ENCODE measurements at regions not wholly inside any gene's neighbourhood (a gene's known extent, or its start where the extent isn't known, plus 50 kb on each side); places are given as distances from the start of the nearest gene placed in this dataset.

DNA sequence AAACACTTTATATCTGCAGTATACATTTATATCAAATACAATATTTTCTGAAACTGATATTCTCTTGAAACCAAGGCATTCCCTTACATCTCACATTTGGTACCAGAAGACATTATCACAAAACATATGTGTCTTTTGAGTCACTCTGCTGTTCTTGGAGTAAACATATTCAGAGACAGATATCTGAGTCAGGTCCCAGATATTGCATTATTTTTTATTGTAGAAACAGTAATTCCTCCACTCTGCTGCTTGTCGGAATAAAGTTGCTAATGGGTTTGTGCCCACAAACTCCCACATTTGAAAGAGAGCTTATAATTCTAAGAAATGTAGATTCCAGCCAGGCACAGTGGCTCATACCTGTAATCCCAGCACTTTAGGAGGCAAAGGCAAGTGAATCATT is 261.1 kb upstream of the DAPK1 start:
- Histone ChIP-seq H3K9ac (ENCODE audit: insufficient read depth in 1 of 2, low read length in 2 of 2) (no peak overlapping the region), H3K9me3 (ENCODE audit: control insufficient read depth in 4 of 4, insufficient read depth in 3 of 4, low read length in 3 of 4) (no peaks in the 10 kb centered on the region), H3K4me3 (no peak overlapping the region), H3K36me3 (ENCODE audit: control insufficient read depth in 4 of 4, insufficient read depth in 4 of 4, low read length in 4 of 4) (no peaks in the 10 kb centered on the region), H3K27ac (ENCODE audit: low read depth in 1 of 2, low read length in 1 of 2) (no peak overlapping the region), H3K4me1 (ENCODE audit: control insufficient read depth in 5 of 5, insufficient read depth in 5 of 5, low read length in 5 of 5) (peaks cover 0 to 3% (median 0%) of the 10 kb centered on the region in 5 donors), H3K27me3 (ENCODE audit: control insufficient read depth in 3 of 3, insufficient read depth in 3 of 3, low read length in 2 of 3) (no peaks in the 10 kb centered on the region)
- no peak for DNase-seq
- WGBS, 2 donors: 51 to 97% methylated on average over 1 of the region's 1 CpG
- ATAC-seq (ENCODE audit: insufficient read depth, low FRiP score): no peak
- TF ChIP-seq, protein P1, sequence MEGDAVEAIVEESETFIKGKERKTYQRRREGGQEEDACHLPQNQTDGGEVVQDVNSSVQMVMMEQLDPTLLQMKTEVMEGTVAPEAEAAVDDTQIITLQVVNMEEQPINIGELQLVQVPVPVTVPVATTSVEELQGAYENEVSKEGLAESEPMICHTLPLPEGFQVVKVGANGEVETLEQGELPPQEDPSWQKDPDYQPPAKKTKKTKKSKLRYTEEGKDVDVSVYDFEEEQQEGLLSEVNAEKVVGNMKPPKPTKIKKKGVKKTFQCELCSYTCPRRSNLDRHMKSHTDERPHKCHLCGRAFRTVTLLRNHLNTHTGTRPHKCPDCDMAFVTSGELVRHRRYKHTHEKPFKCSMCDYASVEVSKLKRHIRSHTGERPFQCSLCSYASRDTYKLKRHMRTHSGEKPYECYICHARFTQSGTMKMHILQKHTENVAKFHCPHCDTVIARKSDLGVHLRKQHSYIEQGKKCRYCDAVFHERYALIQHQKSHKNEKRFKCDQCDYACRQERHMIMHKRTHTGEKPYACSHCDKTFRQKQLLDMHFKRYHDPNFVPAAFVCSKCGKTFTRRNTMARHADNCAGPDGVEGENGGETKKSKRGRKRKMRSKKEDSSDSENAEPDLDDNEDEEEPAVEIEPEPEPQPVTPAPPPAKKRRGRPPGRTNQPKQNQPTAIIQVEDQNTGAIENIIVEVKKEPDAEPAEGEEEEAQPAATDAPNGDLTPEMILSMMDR (IDR thresholded peaks at IDR 0.05; ENCODE audit: control extremely low read depth, extremely low read depth): no peak

DNA sequence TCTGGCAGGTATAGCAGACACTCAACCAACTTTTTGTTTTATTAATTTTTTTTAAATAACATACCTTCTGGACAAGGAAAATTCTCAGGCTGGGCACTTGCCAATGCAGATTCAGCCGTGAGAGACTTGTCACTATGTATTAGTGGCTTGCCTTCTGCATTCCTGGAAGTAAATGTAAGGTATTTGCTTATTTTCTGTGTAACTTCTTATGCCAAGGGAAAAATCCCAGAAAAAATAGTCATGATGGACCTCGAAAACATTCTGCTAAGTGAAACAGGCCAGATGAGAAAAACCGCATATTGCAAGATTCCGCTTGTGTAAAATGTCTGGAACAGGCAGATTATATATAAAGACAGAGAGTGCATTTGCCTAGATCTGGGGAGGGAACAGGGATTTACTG is 260.3 kb upstream of the DAPK1 start:
- Histone ChIP-seq H3K27me3 (ENCODE audit: control insufficient read depth in 3 of 3, insufficient read depth in 3 of 3, low read length in 2 of 3) (no peaks in the 10 kb centered on the region), H3K36me3 (ENCODE audit: control insufficient read depth in 4 of 4, insufficient read depth in 4 of 4, low read length in 4 of 4) (no peaks in the 10 kb centered on the region), H3K27ac (ENCODE audit: low read depth in 1 of 2, low read length in 1 of 2) (no peak overlapping the region), H3K9ac (ENCODE audit: insufficient read depth in 1 of 2, low read length in 2 of 2) (no peak overlapping the region), H3K9me3 (ENCODE audit: control insufficient read depth in 4 of 4, insufficient read depth in 3 of 4, low read length in 3 of 4) (no peaks in the 10 kb centered on the region), H3K4me1 (ENCODE audit: control insufficient read depth in 5 of 5, insufficient read depth in 5 of 5, low read length in 5 of 5) (peaks cover 0 to 3% (median 0%) of the 10 kb centered on the region in 5 donors), H3K4me3 (no peak overlapping the region)
- TF ChIP-seq, protein P1 (IDR thresholded peaks at IDR 0.05; ENCODE audit: control extremely low read depth, extremely low read depth): no peak
- ATAC-seq (ENCODE audit: insufficient read depth, low FRiP score): no peak
- DNase-seq: no peak
- 75 to 88% methylated on average over 4 of the region's 4 CpGs for WGBS, 2 donors

DNA sequence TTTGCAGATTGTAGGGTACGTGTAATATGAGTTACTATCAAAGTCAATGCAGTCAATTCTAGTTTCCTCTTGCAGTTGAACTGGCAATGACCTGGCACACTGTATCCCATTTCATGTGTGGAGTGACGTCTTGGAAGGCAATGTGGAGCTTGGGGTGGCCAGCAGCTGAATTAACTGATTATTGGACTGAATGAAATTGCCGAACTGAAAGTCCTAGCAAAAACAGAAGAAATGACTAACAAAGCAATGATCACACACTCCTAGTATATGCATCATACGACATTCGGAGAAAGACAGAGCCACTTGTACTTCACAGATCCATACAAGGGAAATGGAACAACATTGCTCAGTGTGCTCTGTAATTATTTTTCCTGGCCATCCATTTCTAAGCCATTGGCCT is 259.1 kb upstream of the DAPK1 start:
- peaks cover 0 to 3% (median 0%) of the 10 kb centered on the region in 5 donors for H3K4me1 ChIP-seq (ENCODE audit: control insufficient read depth in 5 of 5, insufficient read depth in 5 of 5, low read length in 5 of 5)
- H3K9ac ChIP-seq (ENCODE audit: insufficient read depth in 1 of 2, low read length in 2 of 2): no peak overlapping the region
- no peak for ATAC-seq (ENCODE audit: insufficient read depth, low FRiP score)
- no peaks in the 10 kb centered on the region for H3K9me3 ChIP-seq (ENCODE audit: control insufficient read depth in 4 of 4, insufficient read depth in 3 of 4, low read length in 3 of 4)
- DNase-seq: peak in 2 of 3 donors; percentile 38 to 50
- no peaks in the 10 kb centered on the region for H3K27me3 ChIP-seq (ENCODE audit: control insufficient read depth in 3 of 3, insufficient read depth in 3 of 3, low read length in 2 of 3)
- no peak overlapping the region for H3K27ac ChIP-seq (ENCODE audit: low read depth in 1 of 2, low read length in 1 of 2)
- no peak overlapping the region for H3K4me3 ChIP-seq
- 83 to 85% methylated on average over 5 of the region's 5 CpGs for WGBS, 2 donors
- TF ChIP-seq, protein P1 (IDR thresholded peaks at IDR 0.05; ENCODE audit: control extremely low read depth, extremely low read depth): no peak
- H3K36me3 ChIP-seq (ENCODE audit: control insufficient read depth in 4 of 4, insufficient read depth in 4 of 4, low read length in 4 of 4): no peaks in the 10 kb centered on the region

DNA sequence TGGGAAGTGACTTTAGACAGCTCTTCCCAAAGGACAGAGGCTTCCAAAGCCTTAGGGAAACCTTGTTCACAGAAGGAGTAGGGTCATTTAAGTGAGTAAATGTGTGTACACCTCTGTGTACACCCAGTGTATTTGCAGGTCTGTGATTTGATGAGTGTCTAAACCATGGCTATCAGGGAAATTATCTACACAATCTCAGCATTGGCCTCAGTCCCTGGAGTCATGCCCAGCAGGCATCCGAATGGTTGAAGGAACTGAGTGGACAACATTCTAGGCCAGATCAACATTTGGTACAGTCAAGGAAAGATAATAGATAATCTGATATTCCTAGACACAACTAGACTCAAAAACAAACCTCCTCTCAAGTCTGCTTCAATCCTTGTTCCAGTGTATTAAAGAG is 258.4 kb upstream of the DAPK1 start:
- H3K36me3 ChIP-seq (ENCODE audit: control insufficient read depth in 4 of 4, insufficient read depth in 4 of 4, low read length in 4 of 4): no peaks in the 10 kb centered on the region
- H3K27me3 ChIP-seq (ENCODE audit: control insufficient read depth in 3 of 3, insufficient read depth in 3 of 3, low read length in 2 of 3): no peaks in the 10 kb centered on the region
- no peaks in the 10 kb centered on the region for H3K9me3 ChIP-seq (ENCODE audit: control insufficient read depth in 4 of 4, insufficient read depth in 3 of 4, low read length in 3 of 4)
- TF ChIP-seq, protein P1 (IDR thresholded peaks at IDR 0.05; ENCODE audit: control extremely low read depth, extremely low read depth): no peak
- ATAC-seq (ENCODE audit: insufficient read depth, low FRiP score) (no peak), DNase-seq (no peak)
- 55 to 73% methylated on average over 1 of the region's 1 CpG for whole genome bisulfite sequencing, 2 donors
- no peak overlapping the region for H3K4me3 ChIP-seq
- H3K27ac ChIP-seq (ENCODE audit: low read depth in 1 of 2, low read length in 1 of 2): no peak overlapping the region
- no peak overlapping the region for H3K9ac ChIP-seq (ENCODE audit: insufficient read depth in 1 of 2, low read length in 2 of 2)
- peaks cover 0 to 3% (median 0%) of the 10 kb centered on the region in 5 donors for H3K4me1 ChIP-seq (ENCODE audit: control insufficient read depth in 5 of 5, insufficient read depth in 5 of 5, low read length in 5 of 5)

All from lung (tissue), 11 donors.